Panc1 (cell line): ENCODE measurements at regions not wholly inside any gene's neighbourhood (a gene's known extent, or its start where the extent isn't known, plus 50 kb on each side); places are given as distances from the start of the nearest gene placed in this dataset.

Source experiments
- ATAC-seq: fragments of 200-7000 bp; cut with Tn5 transposase; 2 replicates; pipeline ENCODE4 v1.9.1; 2020; ENCODE audit warnings: mild to moderate bottlenecking, moderate library complexity
- BruUV-seq: library from RNA; stranded (reverse); fragments of 400-500 nt; replicated peaks from 2 replicates; lab custom pipeline; 2021; lab: Mats Ljungman, UMichigan
- CTCF ChIA-PET: fragments of 300-600 bp; sonication (Branson Sonifier 250); formaldehyde crosslinking; loops from one replicate; lab custom pipeline; 2022; ENCODE audit warnings: antibody characterized with exemption; lab: Charles Lee
- POLR2A ChIA-PET: fragments of 300-600 bp; sonication (Branson Sonifier 250); formaldehyde crosslinking; loops from one replicate; lab custom pipeline; 2022; ENCODE audit warnings: antibody characterized with exemption; lab: Charles Lee
- DNase-seq: peaks from one replicate; pipeline ENCODE4 v3.0.0-alpha.2; 2010; ENCODE audit warnings: low read depth, low spot score
- H3K27ac ChIP-seq: 2 replicates; pipeline ENCODE4 v1.5.1; 2011; ENCODE audit warnings: mild to moderate bottlenecking, low read length, inconsistent platforms
- H3K27me3 ChIP-seq: fragments of 200-500 bp; sonication (Bioruptor generic); 2 replicates; pipeline ENCODE4 v1.6.0; 2014; ENCODE audit warnings: low read length, inconsistent platforms; ENCODE audit not compliant: control insufficient read depth, insufficient read depth
- H3K36me3 ChIP-seq: fragments of 200-500 bp; sonication (Bioruptor generic); 2 replicates; pipeline ENCODE4 v1.5.1; 2014; ENCODE audit warnings: inconsistent platforms, mild to moderate bottlenecking, low read length, moderate library complexity; ENCODE audit not compliant: control insufficient read depth, insufficient read depth
- H3K4me1 ChIP-seq: 2 replicates; pipeline ENCODE4 v1.5.1; 2011; ENCODE audit warnings: inconsistent platforms, mild to moderate bottlenecking, low read length, moderate library complexity; ENCODE audit not compliant: control insufficient read depth, insufficient read depth
- H3K4me3 ChIP-seq, 2 experiments: 2 replicates each; pipeline ENCODE4 v1.5.1; 2011 to 2012; ENCODE audit warnings: low read depth in 2 of 2, low read length in 2 of 2, mild to moderate bottlenecking in 2 of 2, inconsistent platforms in 1 of 2, moderate library complexity in 1 of 2
- H3K9me3 ChIP-seq: fragments of 200-500 bp; sonication (Bioruptor generic); 2 replicates; pipeline ENCODE4 v1.5.1; 2014; ENCODE audit warnings: low read depth, mild to moderate bottlenecking, inconsistent platforms, low read length, moderate library complexity; ENCODE audit not compliant: control insufficient read depth, insufficient read depth
- CTCF ChIP-seq: fragments of 450-650 bp; IDR thresholded peaks from 2 replicates; pipeline ENCODE4 v1.5.1; 2017; ENCODE audit warnings: mild to moderate bottlenecking
- POLR2AphosphoS5 ChIP-seq: IDR thresholded peaks from 2 replicates; pipeline ENCODE4 v1.6.1; 2012; ENCODE audit warnings: mild to moderate bottlenecking, low read depth, low read length, moderate library complexity
- REST ChIP-seq, 2 experiments: IDR thresholded peaks; 2 replicates each; pipeline ENCODE4 v1.6.1; 2011 to 2012; ENCODE audit warnings: low read depth in 2 of 2, control low read depth in 1 of 2, low read length in 1 of 2, mild to moderate bottlenecking in 1 of 2, moderate library complexity in 1 of 2; ENCODE audit not compliant: insufficient read depth in 1 of 2
- SIN3A ChIP-seq: IDR thresholded peaks from 2 replicates; pipeline ENCODE4 v1.6.1; 2012; ENCODE audit warnings: low read depth, mild to moderate bottlenecking, low read length, moderate library complexity, borderline replicate concordance; ENCODE audit not compliant: insufficient read depth
- TCF7L2 ChIP-seq: IDR thresholded peaks from 2 replicates; pipeline ENCODE4 v1.6.1; 2011; ENCODE audit warnings: mild to moderate bottlenecking, low read depth, low read length, inconsistent platforms
- in situ Hi-C: cut with HindIII; loops from 2 replicates; pipeline ENCODE4 v1.10.0; 2016; ENCODE audit warnings: low sequenced_read_pairs, low pct_unique_long_range_greater_than_20kb
- intact Hi-C: fragments of 100-400 bp; cut with micrococcal nuclease; formaldehyde crosslinking; loops from one replicate; pipeline ENCODE4 v1.10.0; 2022; ENCODE audit not compliant: unreplicated experiment

GRCh38 chr6:140181876-140182275 lies 807.4 kb upstream of the CITED2 start:
- Histone ChIP-seq H3K9me3 (no peaks in the 10 kb centered on the region), H3K36me3 (no peaks in the 10 kb centered on the region), H3K4me1 (no peaks in the 10 kb centered on the region), H3K27ac (no peak overlapping the region), H3K4me3 (no peak overlapping the region), H3K27me3 (no peaks in the 10 kb centered on the region)
- TF ChIP-seq TCF7L2 (no peak), CTCF (no peak), REST (IDR thresholded peaks at IDR 0.05; ENCODE audit: insufficient read depth in 1 of 2, low read depth in 2 of 2, low read length in 1 of 2) (no peak), SIN3A (no peak), POLR2AphosphoS5 (no peak)
- in situ Hi-C loops (no loop called here), intact Hi-C loops (no loop called here)
- no TSS peak for BruUV-seq
- ATAC-seq: no peak
- ChIA-PET CTCF (no interaction called here), POLR2A (no interaction called here)
- no peak for DNase-seq

GRCh38 chr6:140180306-140180705 lies 805.9 kb upstream of the CITED2 start:
- ChIA-PET CTCF (no interaction called here), POLR2A (no interaction called here)
- no TSS peak for BruUV-seq
- Histone ChIP-seq H3K4me3 (no peak overlapping the region), H3K9me3 (no peaks in the 10 kb centered on the region), H3K4me1 (no peaks in the 10 kb centered on the region), H3K36me3 (no peaks in the 10 kb centered on the region), H3K27ac (no peak overlapping the region), H3K27me3 (no peaks in the 10 kb centered on the region)
- intact Hi-C loops: no loop called here
- no peak for TF ChIP-seq SIN3A
- no peak for TF ChIP-seq POLR2AphosphoS5
- no peak for TF ChIP-seq CTCF
- TF ChIP-seq REST (IDR thresholded peaks at IDR 0.05; ENCODE audit: insufficient read depth in 1 of 2, low read depth in 2 of 2, low read length in 1 of 2): no peak
- TF ChIP-seq TCF7L2: no peak
- ATAC-seq (no peak), DNase-seq (no peak)
- in situ Hi-C loops: no loop called here
